ENCODE measurements at regions not wholly inside any gene's neighbourhood (a gene's known extent, or its start where the extent isn't known, plus 50 kb on each side); places are given as distances from the start of the nearest gene placed in this dataset.

DNA sequence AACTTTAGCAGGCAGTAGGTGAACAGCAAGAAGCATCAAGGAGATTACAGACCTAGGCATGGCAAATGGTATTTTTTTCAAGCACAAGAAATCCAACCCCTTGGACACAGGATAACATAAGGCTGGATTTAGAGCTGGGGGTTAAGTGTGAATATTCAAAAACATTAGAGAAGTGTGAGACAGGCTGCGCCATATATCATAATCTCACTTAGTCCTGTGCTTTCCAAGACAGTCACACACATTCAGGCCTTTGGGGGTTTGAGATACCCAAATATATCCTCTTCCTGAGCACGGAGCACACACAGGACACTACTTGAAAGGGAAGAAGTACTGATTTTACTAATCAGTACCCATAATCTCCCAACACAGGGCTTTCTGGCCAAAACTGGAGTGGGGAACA, 83.0 kb upstream of the CLDN18 start:
- Histone ChIP-seq H3K27me3 (ENCODE audit: insufficient read depth, low read length) (no peaks in the 10 kb centered on the region), H3K9me3 (ENCODE audit: control insufficient read depth in 1 of 2, low read length in 2 of 2) (no peaks in the 10 kb centered on the region), H3K4me1 (ENCODE audit: insufficient read depth, low read length) (no peaks in the 10 kb centered on the region), H3K36me3 (ENCODE audit: insufficient read depth, low read length) (no peaks in the 10 kb centered on the region), H3K27ac (ENCODE audit: low read depth, low read length) (no peak overlapping the region), H3K4me3 (ENCODE audit: low read length in 2 of 2) (no peak overlapping the region)
- H3K36me3 Mint-ChIP-seq: no peaks in the 10 kb centered on the region
- intact Hi-C loops (cut with micrococcal nuclease): no loop called here
- H3K27me3 Mint-ChIP-seq: peaks cover 6 to 10% of the 10 kb centered on the region in 2 donors
- no peak overlapping the region for H3K27ac Mint-ChIP-seq
- POLR2A ChIA-PET (ENCODE audit: partially characterized antibody): no interaction called here
- peaks cover 0 to 3% (median 0%) of the 10 kb centered on the region in 8 donors for H3K9me3 Mint-ChIP-seq
- no peak overlapping the region for H3K4me3 Mint-ChIP-seq
- H3K4me1 Mint-ChIP-seq: no peaks in the 10 kb centered on the region
- CTCF ChIA-PET (ENCODE audit: partially characterized antibody): no interaction called here
- no peak for DNase-seq

- no peak overlapping the region for H3K4me3 Mint-ChIP-seq
- H3K27ac Mint-ChIP-seq: no peak overlapping the region
- no peak overlapping the region for H3K4me3 ChIP-seq (ENCODE audit: low read length in 2 of 2)
Observed at GRCh38 chr3:137930976-137931375, 79.0 kb upstream of the CLDN18 start.

DNA sequence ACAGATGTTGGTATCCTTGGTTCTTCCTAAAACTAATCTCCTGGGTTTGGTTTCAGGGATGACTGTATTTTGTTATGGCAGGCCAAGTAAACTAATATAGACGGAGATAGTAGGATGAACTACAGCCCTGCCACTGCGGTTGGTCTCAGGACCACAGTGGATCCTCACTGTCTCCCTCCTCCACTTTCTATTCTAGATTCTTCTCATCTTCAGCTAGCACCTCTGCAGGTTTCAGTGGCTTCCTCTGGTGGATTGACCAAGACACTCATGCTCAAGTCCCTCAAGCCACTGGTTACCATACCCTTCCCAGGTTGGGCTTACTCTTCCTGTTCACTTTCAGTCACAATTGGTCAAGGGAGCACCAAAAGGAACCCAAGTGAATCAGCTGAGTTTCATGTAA, 71.1 kb upstream of the CLDN18 start:
- CTCF ChIA-PET (ENCODE audit: partially characterized antibody): no interaction called here

More at GRCh38 chr3:137930976-137931375, 79.0 kb upstream of the CLDN18 start:
- H3K4me1 ChIP-seq (ENCODE audit: insufficient read depth, low read length): no peaks in the 10 kb centered on the region
- no peaks in the 10 kb centered on the region for H3K9me3 ChIP-seq (ENCODE audit: control insufficient read depth in 1 of 2, low read length in 2 of 2)
- ChIA-PET POLR2A (ENCODE audit: partially characterized antibody) (no interaction called here), CTCF (ENCODE audit: partially characterized antibody) (interaction anchor here (1.1 kb wide), 1 partner anchor 16 kb away, joined by 3 read pairs; no protein-coding TSS in a partner anchor)
- intact Hi-C loops (cut with micrococcal nuclease): no loop called here
- no peaks in the 10 kb centered on the region for H3K4me1 Mint-ChIP-seq
- no peak overlapping the region for H3K27ac ChIP-seq (ENCODE audit: low read depth, low read length)
- DNase-seq: no peak
- H3K9me3 Mint-ChIP-seq: peaks cover 0 to 6% (median 3%) of the 10 kb centered on the region in 8 donors
- no peaks in the 10 kb centered on the region for H3K36me3 ChIP-seq (ENCODE audit: insufficient read depth, low read length)
- no peaks in the 10 kb centered on the region for H3K27me3 ChIP-seq (ENCODE audit: insufficient read depth, low read length)
- H3K27me3 Mint-ChIP-seq: peaks cover 6 to 17% of the 10 kb centered on the region in 2 donors
- no peaks in the 10 kb centered on the region for H3K36me3 Mint-ChIP-seq

GRCh38 chr3:137944593-137944992, 65.4 kb upstream of the CLDN18 start:
- Mint-ChIP-seq H3K4me3 (no peak overlapping the region), H3K27me3 (peaks cover 0 to 5% of the 10 kb centered on the region in 2 donors)
- intact Hi-C loops (cut with micrococcal nuclease): no loop called here

More for the DNA sequence above, 71.1 kb upstream of the CLDN18 start:
- Mint-ChIP-seq H3K27me3 (peaks cover 0 to 13% of the 10 kb centered on the region in 2 donors), H3K36me3 (no peaks in the 10 kb centered on the region), H3K4me1 (no peaks in the 10 kb centered on the region), H3K27ac (no peak overlapping the region), H3K9me3 (peaks cover 0 to 6% (median 1%) of the 10 kb centered on the region in 8 donors), H3K4me3 (no peak overlapping the region)
- Histone ChIP-seq H3K27me3 (ENCODE audit: insufficient read depth, low read length) (no peaks in the 10 kb centered on the region), H3K4me1 (ENCODE audit: insufficient read depth, low read length) (no peaks in the 10 kb centered on the region), H3K27ac (ENCODE audit: low read depth, low read length) (no peak overlapping the region), H3K36me3 (ENCODE audit: insufficient read depth, low read length) (no peaks in the 10 kb centered on the region), H3K4me3 (ENCODE audit: low read length in 2 of 2) (no peak overlapping the region), H3K9me3 (ENCODE audit: control insufficient read depth in 1 of 2, low read length in 2 of 2) (no peaks in the 10 kb centered on the region)
- intact Hi-C loops (cut with micrococcal nuclease): no loop called here
- DNase-seq: no peak
- POLR2A ChIA-PET (ENCODE audit: partially characterized antibody): no interaction called here

DNA sequence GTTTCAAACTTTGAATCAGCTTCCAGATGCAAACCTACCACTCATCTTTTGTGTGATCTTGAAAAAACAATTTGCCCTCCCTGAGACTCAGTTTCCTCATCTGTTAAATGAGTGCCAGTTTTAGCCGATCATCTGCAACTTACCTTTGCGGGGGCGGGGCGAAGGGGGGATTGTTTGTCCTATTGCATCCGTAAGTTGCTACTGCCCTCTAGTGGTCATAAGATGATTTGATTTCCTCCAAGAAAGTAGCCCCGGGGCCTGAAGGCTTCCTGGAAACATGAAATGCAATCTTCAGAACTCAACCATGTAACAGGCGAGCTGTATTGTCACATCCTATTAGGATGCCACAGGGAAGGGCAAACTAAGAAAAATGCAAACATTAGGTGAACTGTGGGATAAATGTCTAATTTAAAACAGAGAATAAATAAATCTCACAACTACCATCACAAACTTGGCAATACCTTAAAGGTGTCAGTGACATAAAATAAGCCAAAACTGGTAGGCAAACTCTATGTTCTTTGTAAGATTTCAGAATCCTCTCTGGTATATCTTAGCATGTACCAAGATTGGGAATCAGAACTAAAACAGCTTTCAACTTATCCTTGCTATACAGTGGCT, 63.5 kb upstream of the CLDN18 start:
- H3K4me3 Mint-ChIP-seq: no peak overlapping the region
- Histone ChIP-seq H3K27me3 (ENCODE audit: insufficient read depth, low read length) (no peaks in the 10 kb centered on the region), H3K4me3 (ENCODE audit: low read length in 2 of 2) (no peak overlapping the region), H3K27ac (ENCODE audit: low read depth, low read length) (no peak overlapping the region), H3K36me3 (ENCODE audit: insufficient read depth, low read length) (no peaks in the 10 kb centered on the region), H3K9me3 (ENCODE audit: control insufficient read depth in 1 of 2, low read length in 2 of 2) (no peaks in the 10 kb centered on the region), H3K4me1 (ENCODE audit: insufficient read depth, low read length) (no peaks in the 10 kb centered on the region)
- POLR2A ChIA-PET (ENCODE audit: partially characterized antibody): no interaction called here
- intact Hi-C loops (cut with micrococcal nuclease): loop anchor here (1.0 kb wide), 1 partner anchor 841 kb away; no protein-coding TSS in a partner anchor
- peaks cover 0 to 3% (median 0%) of the 10 kb centered on the region in 8 donors for H3K9me3 Mint-ChIP-seq
- DNase-seq: peak in 4 of 5 donors; percentile 34 to 46 (median 38)
- peaks cover 0 to 2% (median 0%) of the 10 kb centered on the region in 4 donors for H3K4me1 Mint-ChIP-seq
- no peak overlapping the region for H3K27ac Mint-ChIP-seq
- no peaks in the 10 kb centered on the region for H3K36me3 Mint-ChIP-seq
- CTCF ChIA-PET (ENCODE audit: partially characterized antibody): interaction anchor here (0.7 to 4.7 kb wide), 8 partner anchors 8 to 1871 kb away, joined by 3 to 22 read pairs (median 3); no protein-coding TSS in a partner anchor
- no peaks in the 10 kb centered on the region for H3K27me3 Mint-ChIP-seq

More at GRCh38 chr3:137944593-137944992, 65.4 kb upstream of the CLDN18 start:
- Mint-ChIP-seq H3K9me3 (peaks cover 0 to under 1% (median 0%) of the 10 kb centered on the region in 8 donors), H3K36me3 (no peaks in the 10 kb centered on the region), H3K4me1 (peaks cover 0 to 2% (median 0%) of the 10 kb centered on the region in 4 donors), H3K27ac (no peak overlapping the region)
- Histone ChIP-seq H3K4me1 (ENCODE audit: insufficient read depth, low read length) (no peaks in the 10 kb centered on the region), H3K9me3 (ENCODE audit: control insufficient read depth in 1 of 2, low read length in 2 of 2) (no peaks in the 10 kb centered on the region), H3K27me3 (ENCODE audit: insufficient read depth, low read length) (no peaks in the 10 kb centered on the region), H3K4me3 (ENCODE audit: low read length in 2 of 2) (no peak overlapping the region), H3K27ac (ENCODE audit: low read depth, low read length) (no peak overlapping the region), H3K36me3 (ENCODE audit: insufficient read depth, low read length) (no peaks in the 10 kb centered on the region)
- ChIA-PET CTCF (ENCODE audit: partially characterized antibody) (interaction anchor here (0.6 to 4.7 kb wide), 7 partner anchors 13 to 1838 kb away, joined by 3 to 22 read pairs (median 5); no protein-coding TSS in a partner anchor), POLR2A (ENCODE audit: partially characterized antibody) (no interaction called here)
- no peak for DNase-seq

- Histone ChIP-seq H3K4me1 (ENCODE audit: insufficient read depth, low read length) (no peaks in the 10 kb centered on the region), H3K4me3 (ENCODE audit: low read length in 2 of 2) (no peak overlapping the region), H3K9me3 (ENCODE audit: control insufficient read depth in 1 of 2, low read length in 2 of 2) (no peaks in the 10 kb centered on the region), H3K27ac (ENCODE audit: low read depth, low read length) (no peak overlapping the region), H3K27me3 (ENCODE audit: insufficient read depth, low read length) (no peaks in the 10 kb centered on the region), H3K36me3 (ENCODE audit: insufficient read depth, low read length) (no peaks in the 10 kb centered on the region)
- intact Hi-C loops (cut with micrococcal nuclease): no loop called here
- peaks cover 0 to 2% (median 0%) of the 10 kb centered on the region in 4 donors for H3K4me1 Mint-ChIP-seq
- DNase-seq: no peak
- H3K27me3 Mint-ChIP-seq: no peaks in the 10 kb centered on the region
- CTCF ChIA-PET (ENCODE audit: partially characterized antibody): interaction anchor here (0.7 to 4.7 kb wide), 8 partner anchors 17 to 916 kb away, joined by 3 to 22 read pairs (median 4); no protein-coding TSS in a partner anchor
- POLR2A ChIA-PET (ENCODE audit: partially characterized antibody): no interaction called here
- H3K9me3 Mint-ChIP-seq: peaks cover 0 to 3% (median 0%) of the 10 kb centered on the region in 8 donors
- no peak overlapping the region for H3K27ac Mint-ChIP-seq
- no peak overlapping the region for H3K4me3 Mint-ChIP-seq
- H3K36me3 Mint-ChIP-seq: no peaks in the 10 kb centered on the region
Observed at GRCh38 chr3:137947117-137947516, 62.8 kb upstream of the CLDN18 start.

- Mint-ChIP-seq H3K9me3 (peaks cover 0 to 8% (median 0%) of the 10 kb centered on the region in 8 donors), H3K27ac (no peak overlapping the region), H3K4me3 (no peak overlapping the region), H3K36me3 (no peaks in the 10 kb centered on the region), H3K4me1 (peaks cover 0 to 2% (median 0%) of the 10 kb centered on the region in 4 donors), H3K27me3 (no peaks in the 10 kb centered on the region)
- H3K36me3 ChIP-seq (ENCODE audit: insufficient read depth, low read length): no peaks in the 10 kb centered on the region
- CTCF ChIA-PET (ENCODE audit: partially characterized antibody): interaction anchor here (1.2 to 2.5 kb wide), 4 partner anchors 15 to 916 kb away, joined by 3 to 10 read pairs (median 6); no protein-coding TSS in a partner anchor
- no peak overlapping the region for H3K27ac ChIP-seq (ENCODE audit: low read depth, low read length)
- no peaks in the 10 kb centered on the region for H3K9me3 ChIP-seq (ENCODE audit: control insufficient read depth in 1 of 2, low read length in 2 of 2)
- no peaks in the 10 kb centered on the region for H3K4me1 ChIP-seq (ENCODE audit: insufficient read depth, low read length)
- POLR2A ChIA-PET (ENCODE audit: partially characterized antibody): no interaction called here
- H3K4me3 ChIP-seq (ENCODE audit: low read length in 2 of 2): no peak overlapping the region
- DNase-seq: no peak
- no peaks in the 10 kb centered on the region for H3K27me3 ChIP-seq (ENCODE audit: insufficient read depth, low read length)
- intact Hi-C loops (cut with micrococcal nuclease): no loop called here
Observed at GRCh38 chr3:137948400-137949072, 61.4 kb upstream of the CLDN18 start.

Measured in CD4-positive, alpha-beta memory T cell (primary cell).